Hypothalamus (tissue), 51 donors: ENCODE measurements at regions not wholly inside any gene's neighbourhood (a gene's known extent, or its start where the extent isn't known, plus 50 kb on each side); places are given as distances from the start of the nearest gene placed in this dataset.
"Not testable (repeated sequence)": the region's sequence is repeated elsewhere in the genome, so short reads cannot be mapped to it uniquely, and the experiment has no call there.

Experiments used
- DNase-seq, 51 donors: peaks; one replicate each; lab custom pipeline; 2025; lab: John Stamatoyannopoulos, UW

- DNase-seq = no peak
Observed at GRCh38 chr7:130844811-130845580, 111.0 kb upstream of the KLF14 start.

- no peak for DNase-seq
Observed at GRCh38 chr7:130845581-130846085, 111.6 kb upstream of the KLF14 start.

- no peak for DNase-seq
Observed at GRCh38 chr7:130849604-130850003, 115.6 kb upstream of the KLF14 start.

GRCh38 chr7:130850956-130851355, 116.9 kb upstream of the KLF14 start:
- no peak for DNase-seq

- DNase-seq = no peak
Observed at GRCh38 chr7:130852867-130853266, 118.9 kb upstream of the KLF14 start.

GRCh38 chr7:130853503-130854279, 119.7 kb upstream of the KLF14 start:
- no peak for DNase-seq

- no peak for DNase-seq
Observed at GRCh38 chr7:130854481-130854880, 120.5 kb upstream of the KLF14 start.

- no peak for DNase-seq
Observed at GRCh38 chr7:130856866-130857265, 122.9 kb upstream of the KLF14 start.

- DNase-seq = not testable (repeated sequence)
Observed at GRCh38 chr7:130860832-130861231, 126.8 kb upstream of the KLF14 start.

- no peak for DNase-seq
Observed at GRCh38 chr7:130865408-130866236, 131.6 kb upstream of the KLF14 start.

- DNase-seq = no peak
Observed at GRCh38 chr7:130867039-130867438, 133.0 kb upstream of the KLF14 start.

- DNase-seq = no peak
Observed at GRCh38 chr7:130867581-130868136, 133.7 kb upstream of the KLF14 start.

- DNase-seq = no peak
Observed at GRCh38 chr7:130868139-130868538, 134.1 kb upstream of the KLF14 start.

GRCh38 chr7:130869918-130870317, 135.9 kb upstream of the KLF14 start:
- DNase-seq = no peak

- DNase-seq = no peak
Observed at GRCh38 chr7:130872341-130872740, 138.3 kb upstream of the KLF14 start.

- DNase-seq = no peak
Observed at GRCh38 chr7:130872756-130873448, 138.9 kb upstream of the KLF14 start.

- DNase-seq = no peak
Observed at GRCh38 chr7:130874071-130874915, 140.3 kb upstream of the KLF14 start.

- DNase-seq = peak in 4 of 51 donors; percentile 8 to 25 (median 21)
Observed at GRCh38 chr7:130875265-130875741, 141.3 kb upstream of the KLF14 start.

GRCh38 chr7:130875901-130876300, 141.9 kb upstream of the KLF14 start:
- DNase-seq = no peak
